HG02970 (cell line): ENCODE measurements at regions not wholly inside any gene's neighbourhood (a gene's known extent, or its start where the extent isn't known, plus 50 kb on each side); places are given as distances from the start of the nearest gene placed in this dataset.
"Not testable (repeated sequence)": the region's sequence is repeated elsewhere in the genome, so short reads cannot be mapped to it uniquely, and the experiment has no call there.

Source experiments
- ATAC-seq: cut with Tn5 transposase; IDR thresholded peaks from one replicate; pipeline ENCODE4 v1.9.1; 2021; ENCODE audit warnings: mild to moderate bottlenecking, moderate library complexity, moderate number of reproducible peaks; ENCODE audit not compliant: unreplicated experiment, low FRiP score

DNA sequence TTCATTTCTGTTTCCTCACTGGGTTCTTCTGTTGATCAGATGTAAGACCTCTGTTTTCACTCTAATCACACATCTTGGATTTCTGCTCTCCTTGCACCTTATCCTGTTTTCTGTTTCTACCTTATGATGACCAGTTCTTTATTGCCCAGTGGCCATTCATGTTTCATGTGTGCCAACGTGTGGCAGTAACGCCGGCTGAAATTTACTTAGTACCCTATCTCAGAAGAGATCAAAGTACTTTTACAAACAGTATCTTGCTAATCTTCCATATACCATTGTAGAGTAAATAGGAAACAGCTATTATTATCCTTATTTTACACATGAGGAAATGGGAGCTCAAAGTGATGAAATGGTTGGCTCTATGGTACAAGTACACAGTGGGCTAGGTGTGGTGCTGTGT, 74.0 kb downstream of the GATA3 start:
- ATAC-seq: no peak

DNA sequence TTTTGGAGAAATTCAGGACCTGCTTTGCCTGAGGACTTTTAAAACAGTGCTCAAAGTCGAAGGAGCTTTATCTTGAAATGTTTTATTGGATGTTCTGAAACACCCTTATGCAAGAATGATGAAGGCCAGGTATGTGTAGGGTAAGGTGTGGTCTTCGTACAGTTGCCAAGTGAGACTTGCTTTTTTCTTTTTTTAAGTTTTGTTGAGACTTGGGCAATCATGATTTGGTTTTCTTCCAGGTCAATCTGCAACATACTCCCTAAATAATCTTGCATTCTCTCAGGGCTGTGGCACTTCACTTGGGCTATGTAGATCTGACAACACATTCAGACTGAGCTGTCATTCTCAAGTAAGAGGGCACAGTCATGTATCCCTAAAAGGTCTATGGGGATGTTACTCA, 75.0 kb downstream of the GATA3 start:
- no peak for ATAC-seq

DNA sequence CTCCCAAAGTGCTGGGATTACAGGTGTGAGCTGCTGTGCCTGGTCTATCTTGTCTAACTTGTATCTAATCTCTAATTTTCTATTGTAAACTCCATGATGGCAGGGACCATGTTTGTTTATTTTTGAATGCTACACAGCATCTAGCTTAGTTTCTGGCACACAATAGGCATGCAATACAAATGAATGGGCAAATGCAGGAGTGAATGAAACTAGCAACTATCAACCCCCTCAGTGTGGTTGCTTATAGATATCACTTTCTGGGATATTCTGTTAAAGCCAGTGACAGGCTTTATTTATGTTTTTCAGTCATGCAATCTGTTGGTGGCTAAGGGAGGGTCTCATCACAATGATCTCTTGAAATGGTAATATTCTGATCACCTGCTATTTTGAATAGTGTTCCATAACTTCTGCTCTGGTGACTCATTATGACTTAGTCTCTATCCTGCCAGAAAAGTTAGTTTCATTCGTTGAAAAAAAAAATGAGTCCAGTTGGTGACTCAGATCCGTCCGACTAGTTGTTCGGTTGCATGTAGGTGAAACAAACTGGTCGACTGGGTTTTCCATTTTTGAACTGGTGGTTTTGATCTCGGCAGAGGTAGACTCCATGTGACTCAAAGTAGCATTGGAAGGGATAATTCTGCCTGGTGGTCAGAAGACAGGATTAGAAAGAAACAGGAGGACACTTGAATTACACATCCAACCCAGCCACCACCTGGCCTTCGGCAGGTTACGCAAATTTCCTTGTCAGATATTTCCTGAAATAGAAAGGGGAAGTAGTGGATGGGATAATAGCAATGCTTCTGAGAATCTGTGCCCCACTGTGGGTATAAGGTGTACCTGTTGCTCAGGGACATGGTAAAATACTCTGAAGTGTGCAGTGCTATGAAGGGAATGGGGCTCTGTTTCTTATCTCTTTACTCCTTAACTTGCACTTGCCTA, 76.8 kb downstream of the GATA3 start:
- peak; percentile 66 for ATAC-seq

DNA sequence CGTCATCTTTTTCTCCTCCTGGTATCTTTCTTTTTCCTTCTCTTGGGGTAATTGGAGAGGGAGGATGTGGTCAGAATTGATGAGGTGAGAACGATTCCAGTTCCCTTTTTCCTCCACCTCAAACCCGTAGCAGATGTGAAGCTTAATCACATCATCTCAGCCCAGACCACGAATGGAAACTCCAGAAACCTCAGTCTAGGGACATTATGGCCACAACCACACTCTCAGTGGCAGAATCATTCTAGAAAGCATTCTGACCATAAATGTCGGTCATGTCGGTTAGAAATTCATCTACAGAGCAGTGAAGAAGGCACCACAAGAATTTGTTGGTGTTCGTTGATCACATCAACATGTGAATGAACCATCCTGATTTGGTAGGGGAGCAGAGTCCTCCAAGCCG, 78.7 kb downstream of the GATA3 start:
- ATAC-seq: peak; percentile 48

DNA sequence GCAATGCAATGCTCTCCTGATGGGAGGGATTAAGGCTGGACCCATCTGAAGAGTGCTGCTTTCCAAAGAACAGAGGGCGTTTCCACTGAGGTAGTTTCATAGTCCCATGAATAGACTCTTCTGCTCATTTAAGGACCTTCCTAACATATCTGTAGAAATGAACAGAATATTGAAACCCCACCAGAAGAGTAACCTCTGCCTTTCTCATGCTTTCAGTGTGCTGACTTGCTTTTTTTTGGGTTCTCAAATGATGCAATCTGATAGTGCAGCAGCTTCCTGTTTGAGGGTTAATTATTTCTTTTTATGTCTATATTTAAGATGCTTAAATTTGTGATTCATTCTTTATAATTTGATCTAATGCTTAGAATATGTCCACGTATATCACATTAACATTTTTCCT, 82.2 kb downstream of the GATA3 start:
- ATAC-seq: no peak

DNA sequence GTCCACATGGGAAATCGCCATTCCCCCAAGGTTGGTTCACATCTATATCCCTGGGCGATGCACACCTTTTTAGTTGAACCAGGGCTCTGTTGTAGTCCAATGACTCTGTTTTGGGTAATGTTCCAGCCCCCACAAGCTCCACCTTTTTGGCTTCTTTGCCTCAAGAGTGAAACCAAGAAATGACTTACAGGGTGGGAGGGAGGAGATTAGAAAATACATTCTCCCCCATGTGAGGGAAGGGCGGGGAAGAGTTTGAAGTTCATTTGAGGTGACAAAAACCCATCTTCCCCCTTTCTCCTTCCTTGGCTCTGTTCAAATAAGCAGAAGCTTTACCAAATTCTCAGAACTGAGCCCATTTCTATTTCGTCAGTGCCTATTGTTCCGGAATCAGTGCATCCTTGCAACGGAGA, 82.8 kb downstream of the GATA3 start:
- ATAC-seq: no peak

DNA sequence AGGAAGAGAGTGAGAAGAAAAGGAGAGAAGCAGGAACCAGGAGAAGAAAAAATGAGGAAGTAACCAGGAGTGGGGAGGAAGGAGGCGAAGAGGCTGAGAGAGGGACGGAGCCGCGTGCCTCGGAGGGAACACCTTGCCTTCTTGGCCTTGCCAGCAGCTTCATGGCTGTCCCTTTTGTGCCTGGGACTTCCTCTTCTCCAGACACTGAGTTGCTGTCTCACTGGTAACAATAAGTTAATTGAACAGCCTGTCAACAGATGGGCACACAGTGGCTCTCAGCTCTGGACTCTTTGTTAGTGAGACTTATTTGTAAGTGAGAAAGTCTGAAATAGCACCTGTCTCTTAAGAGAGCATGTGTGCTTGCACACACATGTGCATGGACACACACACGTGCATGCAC, 83.2 kb downstream of the GATA3 start:
- ATAC-seq: no peak

DNA sequence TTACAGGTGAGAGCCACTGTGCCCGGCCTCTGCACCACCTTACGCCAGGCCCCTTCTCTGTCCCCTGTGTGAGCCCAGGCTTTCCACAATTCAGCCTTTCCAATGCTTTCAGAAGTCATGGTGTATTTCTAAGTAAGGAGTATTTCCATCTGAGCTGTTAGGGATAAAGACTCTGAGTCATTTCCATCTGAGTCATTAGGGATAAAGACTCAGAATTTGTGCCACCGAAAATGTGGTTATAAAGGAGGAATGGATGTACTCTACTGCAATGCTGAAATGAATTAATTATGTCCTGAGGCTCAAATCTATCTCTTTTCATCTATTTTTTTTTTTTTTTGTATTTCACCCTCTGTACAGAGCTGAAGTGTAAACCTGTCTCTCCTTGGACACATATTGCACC, 84.0 kb downstream of the GATA3 start:
- ATAC-seq: no peak

DNA sequence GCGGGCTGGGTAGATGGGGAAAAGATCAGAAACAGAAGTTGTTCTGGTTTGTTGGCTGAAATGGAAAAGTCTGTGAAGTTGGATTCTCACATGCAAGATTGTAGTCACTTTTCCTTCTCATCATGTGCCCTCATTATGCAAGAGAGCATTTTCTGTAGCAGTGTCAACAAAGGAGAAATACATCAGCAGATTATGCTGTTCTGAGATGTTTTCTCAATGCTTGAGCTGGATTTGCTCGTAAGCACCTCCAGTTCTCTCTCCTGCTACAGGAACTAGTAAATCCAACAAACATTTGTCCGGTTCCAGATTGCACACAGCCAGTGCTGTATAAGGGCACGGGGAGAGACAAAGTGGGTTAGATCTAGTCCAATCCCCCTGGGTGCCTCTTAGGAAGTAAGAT, 90.0 kb downstream of the GATA3 start:
- no peak for ATAC-seq

DNA sequence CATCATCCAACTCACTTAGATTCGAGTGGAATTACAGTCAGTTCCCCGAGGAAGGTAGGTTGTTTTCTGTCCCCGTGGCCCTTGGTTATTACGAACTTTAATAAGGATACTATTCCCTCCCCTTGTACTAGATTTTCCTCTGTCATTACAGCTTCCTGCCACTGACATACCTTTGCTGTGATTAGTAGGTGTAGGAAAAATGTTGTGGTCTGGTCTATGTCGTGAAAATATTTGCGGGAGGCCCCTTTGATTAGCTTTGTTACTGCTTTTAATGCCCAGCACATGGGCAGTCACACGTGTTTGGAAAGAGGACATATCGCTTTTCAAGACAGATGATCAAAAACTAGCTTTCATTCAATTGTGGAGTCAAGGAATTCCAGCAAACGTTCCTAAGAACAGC, 92.2 kb downstream of the GATA3 start:
- ATAC-seq: no peak

DNA sequence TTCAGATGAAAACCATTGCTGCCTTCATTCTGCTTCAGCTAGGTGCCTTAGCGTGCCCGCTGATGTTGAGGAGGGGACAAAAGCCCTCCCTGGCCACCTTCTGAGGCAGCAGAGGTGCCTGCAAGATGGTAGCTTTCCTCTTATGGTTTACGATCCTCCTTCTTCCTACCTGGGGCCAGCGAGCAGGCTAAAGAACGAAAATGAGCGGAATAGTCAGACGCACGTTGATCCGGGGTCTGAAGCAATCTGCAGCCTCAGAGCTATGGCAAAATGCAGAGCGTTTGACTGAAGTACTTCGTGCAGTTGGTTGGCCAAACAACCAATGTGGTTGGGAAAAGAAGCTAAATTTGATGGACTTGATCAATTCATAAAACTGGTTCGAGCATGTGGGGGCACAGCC, 95.5 kb downstream of the GATA3 start:
- no peak for ATAC-seq

DNA sequence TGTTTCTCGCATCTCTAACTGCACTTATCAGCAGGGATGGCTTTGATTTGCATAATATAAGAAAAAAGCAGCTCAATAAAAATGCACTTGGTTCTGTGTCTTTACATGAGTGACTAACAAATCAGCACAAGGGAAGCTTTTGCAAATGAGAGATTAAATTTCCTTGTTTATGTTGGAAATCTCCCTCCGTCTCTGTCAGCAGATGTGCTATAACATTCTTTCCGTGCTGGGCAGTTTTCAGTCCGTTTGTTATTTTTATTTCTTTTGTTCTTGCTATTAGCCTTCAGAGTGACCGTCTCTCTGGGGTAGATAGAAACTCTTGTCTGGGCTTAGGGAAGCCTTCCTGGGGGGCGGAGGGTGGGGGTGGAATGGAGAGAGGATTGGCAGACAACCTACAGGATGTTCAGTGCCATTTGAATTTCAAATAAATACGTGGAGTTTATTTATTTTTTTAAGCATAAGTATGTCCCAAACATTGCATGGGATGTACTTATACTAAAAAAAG, 96.0 kb downstream of the GATA3 start:
- ATAC-seq: no peak

DNA sequence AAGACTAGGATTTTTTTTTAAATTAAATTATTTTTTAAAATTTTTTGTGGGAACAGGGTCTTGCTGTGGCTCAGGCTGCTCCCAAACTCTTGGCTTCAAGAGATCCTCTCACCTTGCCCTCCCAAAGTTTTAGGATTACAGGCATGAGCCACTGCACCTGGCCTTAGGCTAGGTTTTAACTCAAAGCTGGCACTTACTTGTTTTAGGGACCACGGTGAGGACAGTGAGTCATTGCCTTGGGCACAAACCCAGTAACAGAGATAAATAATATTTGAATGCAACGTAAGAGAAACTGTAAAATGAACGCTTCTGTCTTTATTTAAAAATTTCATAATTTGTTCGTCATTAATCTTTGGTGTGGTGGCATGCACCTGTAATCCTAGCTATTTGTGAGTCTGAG, 96.6 kb downstream of the GATA3 start:
- no peak for ATAC-seq

DNA sequence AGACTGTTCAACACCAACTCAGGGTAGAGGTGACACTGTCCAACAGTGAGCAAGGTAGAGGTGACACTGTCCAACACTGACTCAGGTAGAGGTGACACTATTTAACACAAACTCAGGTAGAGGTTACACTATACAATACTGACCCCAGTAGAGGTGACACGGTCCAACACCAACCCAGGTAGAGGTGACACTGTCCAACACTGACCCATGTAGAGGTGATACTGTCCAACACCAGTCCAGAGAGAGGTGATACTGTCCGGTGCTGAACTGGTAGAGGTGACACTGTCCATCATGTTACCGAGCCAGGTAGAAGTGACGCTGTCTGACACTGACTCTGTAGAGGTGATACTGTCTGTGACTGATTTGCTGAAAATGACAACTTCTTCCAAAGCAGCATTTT, 102.4 kb downstream of the GATA3 start:
- no peak for ATAC-seq

DNA sequence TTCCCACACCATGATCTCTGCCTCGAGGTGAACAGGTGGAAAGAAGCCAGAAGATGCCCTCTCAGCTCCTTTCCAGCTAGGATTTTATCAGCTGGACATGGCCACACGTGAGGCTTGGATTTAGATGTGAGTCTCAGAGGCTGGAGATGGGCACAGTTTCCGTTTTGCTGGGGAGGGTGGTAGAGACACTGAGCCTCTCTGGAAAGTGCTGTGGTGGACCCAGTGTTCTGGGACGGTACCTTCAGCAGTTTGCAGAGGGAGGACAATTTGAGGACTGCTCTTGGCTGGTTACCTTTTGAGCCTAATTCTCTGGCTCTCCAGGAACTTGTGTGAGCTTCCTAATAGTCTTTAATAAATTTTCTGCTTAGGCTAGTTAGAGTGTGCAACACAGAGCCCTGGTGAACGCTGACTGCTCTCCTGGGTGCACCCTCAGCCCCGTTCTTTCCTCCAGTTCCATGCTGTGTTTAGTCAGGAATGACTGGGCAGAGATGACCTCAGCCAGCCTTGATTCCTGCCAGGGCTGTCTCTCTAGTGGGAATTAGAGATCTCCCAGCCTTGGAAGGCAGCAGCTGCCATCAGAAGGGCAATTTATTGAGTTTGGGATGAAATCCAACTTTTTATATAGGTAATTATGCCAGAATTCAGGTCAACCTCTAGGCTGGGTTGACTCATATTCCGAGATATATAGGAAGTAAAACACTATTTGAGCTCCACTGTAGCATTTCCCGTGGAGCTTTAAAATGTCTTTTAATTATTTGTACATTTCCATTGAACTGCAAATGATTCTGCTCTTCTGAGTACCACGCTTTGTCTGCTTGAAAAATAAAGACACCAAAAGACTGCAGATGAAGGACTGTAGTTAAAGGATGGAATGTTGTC, 103.9 kb downstream of the GATA3 start:
- ATAC-seq: no peak

DNA sequence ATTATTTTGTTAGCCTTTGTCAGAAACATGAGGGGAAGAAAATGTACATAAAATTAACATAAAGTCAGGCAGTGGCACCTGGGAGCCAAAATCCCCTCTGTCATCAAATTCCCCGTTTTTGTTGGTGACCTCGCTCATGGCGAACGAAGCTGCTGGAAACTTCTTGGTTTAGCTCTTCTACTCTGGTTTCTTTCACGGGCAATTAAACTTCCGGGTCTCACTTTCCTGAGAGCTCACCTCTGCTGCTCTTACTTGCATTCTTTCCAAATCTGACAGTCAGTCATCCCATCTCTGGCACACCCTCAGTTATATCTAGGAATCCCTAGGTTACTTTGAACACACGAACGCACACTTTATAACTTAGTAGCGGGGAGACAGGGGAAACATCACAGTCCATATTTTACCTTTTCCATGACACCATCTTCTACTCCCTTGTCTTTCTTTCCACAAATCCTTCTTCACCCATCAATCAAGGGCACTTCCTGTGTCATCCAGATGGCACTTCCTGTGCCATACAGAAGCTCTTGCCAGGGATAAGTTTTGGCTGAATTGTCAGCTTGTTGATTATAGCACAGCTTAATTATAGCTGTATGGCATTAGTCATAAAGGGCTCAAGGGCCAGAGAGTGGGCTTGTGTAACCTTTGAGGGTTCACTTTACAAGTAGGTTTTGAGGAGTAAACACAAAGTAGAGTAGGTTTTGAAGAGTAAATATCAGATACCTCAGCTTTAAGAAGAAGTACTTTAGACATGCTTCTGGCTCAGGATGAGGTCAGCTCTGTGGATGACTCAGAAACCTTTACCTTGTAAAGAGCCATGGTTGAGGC, 105.1 kb downstream of the GATA3 start:
- no peak for ATAC-seq

DNA sequence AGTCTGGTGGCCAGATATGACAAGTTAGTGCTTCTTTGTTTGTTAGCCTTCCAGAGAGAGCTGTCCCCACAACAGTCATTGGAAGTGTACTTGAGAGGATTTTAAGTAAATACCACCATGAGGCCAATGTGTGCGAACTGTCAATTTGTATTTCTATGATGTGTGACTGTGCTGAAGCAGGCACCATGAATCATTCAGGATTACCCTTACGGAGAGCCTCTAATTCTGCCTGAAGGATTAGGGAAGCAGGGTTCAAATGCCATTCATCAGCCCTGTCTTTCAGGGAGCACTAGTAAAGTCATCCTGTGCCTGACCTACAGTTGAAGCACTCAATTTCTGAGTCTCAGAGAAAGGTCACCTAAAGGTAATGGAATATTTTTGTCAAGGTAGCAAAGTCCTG, 109.3 kb downstream of the GATA3 start:
- no peak for ATAC-seq

DNA sequence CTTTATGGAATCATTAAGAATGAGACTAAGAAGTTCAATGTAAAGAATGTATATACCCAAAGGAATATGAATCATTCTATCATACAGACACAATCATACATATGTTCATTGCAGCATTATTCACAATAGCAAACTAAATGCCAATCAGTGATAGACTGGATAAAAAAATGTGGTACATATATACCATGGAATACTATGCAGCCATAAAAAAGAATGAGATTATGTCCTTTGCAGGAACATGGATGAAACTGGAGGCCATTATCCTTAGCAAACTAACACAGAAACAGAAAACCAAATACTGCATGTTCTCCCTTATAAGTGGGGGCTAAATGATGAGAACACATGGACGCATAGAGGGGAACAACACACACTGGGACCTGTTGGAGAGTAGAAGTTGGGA, 110.2 kb downstream of the GATA3 start:
- not testable (repeated sequence) for ATAC-seq

DNA sequence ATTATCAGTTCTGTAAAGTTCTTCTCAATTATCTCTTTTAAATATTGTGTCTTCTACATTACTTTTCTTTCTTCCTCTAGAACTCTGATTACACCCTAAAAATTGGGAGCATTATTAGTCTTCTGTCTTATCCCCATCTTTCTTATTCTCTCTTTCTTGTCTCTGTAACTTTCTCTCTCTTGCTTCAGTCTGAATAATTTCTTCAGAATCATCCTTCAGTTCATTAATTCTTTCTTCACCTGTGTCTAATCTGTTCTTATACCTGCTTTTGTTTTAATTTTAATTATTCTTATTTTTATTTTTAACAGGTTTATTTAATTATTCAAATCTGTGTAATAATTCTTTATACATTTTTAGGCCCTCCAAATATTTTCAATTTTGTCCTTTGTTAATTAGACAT, 114.3 kb downstream of the GATA3 start:
- ATAC-seq: no peak

DNA sequence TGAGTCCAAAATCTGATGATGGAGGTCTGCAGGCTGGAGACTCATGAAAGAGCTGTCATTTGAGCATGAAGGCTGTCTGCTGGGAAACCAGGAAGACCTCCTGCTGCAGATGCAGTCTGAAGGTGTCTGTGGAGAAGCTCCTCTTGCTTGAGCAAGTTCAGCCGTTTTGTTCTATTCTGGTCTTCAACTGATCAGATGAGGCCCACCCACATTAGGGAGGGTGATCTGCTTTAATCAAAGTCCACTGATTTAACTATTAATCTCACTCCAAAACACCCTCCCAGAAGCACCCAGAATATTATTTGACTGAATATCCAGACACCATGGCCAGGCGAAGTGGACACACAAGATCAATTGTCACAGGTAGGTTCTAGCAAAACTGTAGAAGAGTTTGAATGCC, 116.5 kb downstream of the GATA3 start:
- no peak for ATAC-seq

DNA sequence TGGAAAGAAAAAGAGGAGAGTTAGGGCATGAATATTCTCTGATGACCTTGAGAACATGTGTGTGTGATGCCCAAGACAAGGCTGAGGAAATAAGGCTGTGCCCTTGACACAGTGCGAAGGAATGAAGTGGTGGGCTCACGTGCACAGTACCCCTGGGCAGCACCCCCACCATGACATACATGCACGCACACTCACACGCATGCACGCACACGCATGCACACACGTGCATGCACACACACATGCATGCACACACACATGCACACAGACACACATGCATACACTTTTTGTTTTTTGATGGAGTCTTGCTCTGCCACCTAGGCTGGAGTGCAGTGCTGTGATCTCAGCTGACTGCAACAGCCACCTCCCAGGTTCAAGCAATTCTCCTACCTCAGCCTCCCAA, 118.1 kb downstream of the GATA3 start:
- no peak for ATAC-seq
